Spleen (tissue), 11 donors: ENCODE measurements at regions not wholly inside any gene's neighbourhood (a gene's known extent, or its start where the extent isn't known, plus 50 kb on each side); places are given as distances from the start of the nearest gene placed in this dataset.

Source experiments
- DNase-seq: peaks from one replicate; pipeline ENCODE4 v3.0.0-alpha.2; 2020
- H3K27ac ChIP-seq, 8 donors: fragments of 200-600 bp; sonication (generic) in 7 of 8; 1 replicate in 4 of 8; 2 replicates in 4 of 8; pipeline versions ENCODE4 v1.5.0 to v1.8.0; 2016 to 2021; ENCODE audit warnings: inconsistent platforms in 4 of 8, mild to moderate bottlenecking in 4 of 8, moderate library complexity in 1 of 8
- H3K27me3 ChIP-seq, 7 donors: fragments of 200-600 bp; sonication (generic) in 6 of 7; replicated peaks in 1 of 7; 1 replicate in 4 of 7; 2 replicates in 3 of 7; pipeline versions ENCODE4 v1.5.0 to v1.8.0; 2016 to 2021; ENCODE audit warnings: inconsistent platforms in 3 of 7, mild to moderate bottlenecking in 1 of 7
- H3K36me3 ChIP-seq, 6 donors: fragments of 200-600 bp; sonication (generic) in 5 of 6; 1 replicate in 4 of 6; 2 replicates in 2 of 6; pipeline versions ENCODE4 v1.5.0 to v1.8.0; 2016 to 2021; ENCODE audit warnings: inconsistent platforms in 2 of 6
- H3K4me1 ChIP-seq, 6 donors: fragments of 200-600 bp; sonication (generic) in 5 of 6; 1 replicate in 3 of 6; 2 replicates in 3 of 6; pipeline versions ENCODE4 v1.5.0 to v1.8.0; 2016 to 2021; ENCODE audit warnings: inconsistent platforms in 3 of 6
- H3K4me3 ChIP-seq, 8 donors: fragments of 200-600 bp; sonication (generic) in 7 of 8; 1 replicate in 4 of 8; 2 replicates in 4 of 8; pipeline versions ENCODE4 v1.5.0 to v1.8.0; 2016 to 2021; ENCODE audit warnings: inconsistent platforms in 4 of 8, mild to moderate bottlenecking in 4 of 8, moderate library complexity in 2 of 8
- H3K9me3 ChIP-seq, 8 donors: fragments of 200-600 bp; sonication (generic) in 7 of 8; 1 replicate in 4 of 8; 2 replicates in 4 of 8; pipeline versions ENCODE4 v1.5.0 to v1.8.0; 2016 to 2021; ENCODE audit warnings: inconsistent platforms in 4 of 8
- CTCF ChIP-seq, 11 experiments: fragments of 200-600 bp in 7 of 11; fragments of 450-650 bp in 4 of 11; sonication (generic) in 4 of 11; IDR thresholded peaks in 8 of 11; conservative IDR thresholded peaks in 3 of 11; 1 replicate in 7 of 11; 2 replicates in 4 of 11; pipeline versions ENCODE4 v1.4.0 to v1.8.0; 2016 to 2021; ENCODE audit warnings: antibody characterized with exemption in 11 of 11, inconsistent platforms in 4 of 11, mild to moderate bottlenecking in 1 of 11
- POLR2A ChIP-seq, 3 donors: fragments of 450-650 bp; IDR thresholded peaks; one replicate each; pipeline ENCODE4 v1.5.1; 2017; ENCODE audit warnings: antibody characterized with exemption in 3 of 3, mild to moderate bottlenecking in 1 of 3
- POLR2AphosphoS5 ChIP-seq, 3 donors: sonication (generic); formaldehyde crosslinking; IDR thresholded peaks; one replicate each; pipeline ENCODE4 v1.5.1; 2017; ENCODE audit warnings: antibody characterized with exemption in 3 of 3
- WGBS, 5 donors: extraction: QIAGEN DNeasy Blood & Tissue Kit in 3 of 5; methylation state at CpG; one replicate each; pipeline versions ENCODE4 v1.1.5 to v1.1.7; 2013 to 2018; 5-methylcytosine and 5-hydroxymethylcytosine counted together
- intact Hi-C: fragments of 100-400 bp; cut with DNase I; formaldehyde crosslinking; loops from one replicate; pipeline ENCODE4 v1.15.0; 2023; ENCODE audit warnings: low total_unique reads
- donor health status: healthy with polysubstance abuse.
- donor health status: DM: no; HTN: no; CAD: no; lungs with moderate emphysema.
- donor health status: DM: no; HTN: no; CAD: no.
- donor health status: Bipolar disorder and iron deficiency.
- donor health status: healthy.
- donor health status: DM: no; HTN: no; CAD: no.
- donor health status: DM: yes; HTN: yes; CAD: no.

- no peak overlapping the region for H3K27ac ChIP-seq
- H3K9me3 ChIP-seq, result peaks cover 5 to 35% (median 26%) of the 10 kb centered on the region in 8 donors
- intact Hi-C loops, result no loop called here
- H3K4me1 ChIP-seq, result no peaks in the 10 kb centered on the region
- H3K4me3 ChIP-seq, result no peak overlapping the region
- TF ChIP-seq CTCF (IDR thresholded peaks at IDR 0.05 in 8 of 11, conservative IDR thresholded peaks at IDR 0.05 in 3 of 11), result no peak
- TF ChIP-seq POLR2A (IDR thresholded peaks at IDR 0.05), result no peak
- no peak for TF ChIP-seq POLR2AphosphoS5 (IDR thresholded peaks at IDR 0.05)
- H3K36me3 ChIP-seq, result no peaks in the 10 kb centered on the region
- peaks cover 0 to 16% (median 0%) of the 10 kb centered on the region in 7 donors for H3K27me3 ChIP-seq
- WGBS, 5 donors, result 69 to 79% (median 77%) methylated on average over 8 to 9 of the region's 9 CpGs
- DNase-seq, result no peak
Observed at GRCh38 chr17:72414967-72415853, 294.4 kb downstream of the SOX9 start.

GRCh38 chr17:72416054-72416675 is 295.3 kb downstream of the SOX9 start:
- no peak overlapping the region for H3K27ac ChIP-seq
- no peaks in the 10 kb centered on the region for H3K36me3 ChIP-seq
- no peaks in the 10 kb centered on the region for H3K4me1 ChIP-seq
- H3K27me3 ChIP-seq, result peaks cover 0 to 16% (median 0%) of the 10 kb centered on the region in 7 donors
- DNase-seq, result no peak
- no peak overlapping the region for H3K4me3 ChIP-seq
- intact Hi-C loops, result no loop called here
- WGBS, 5 donors, result 29 to 57% (median 50%) methylated on average over 6 of the region's 6 CpGs
- H3K9me3 ChIP-seq, result peaks cover 5 to 35% (median 26%) of the 10 kb centered on the region in 8 donors
- TF ChIP-seq POLR2A (IDR thresholded peaks at IDR 0.05), result no peak
- no peak for TF ChIP-seq POLR2AphosphoS5 (IDR thresholded peaks at IDR 0.05)
- TF ChIP-seq CTCF (IDR thresholded peaks at IDR 0.05 in 8 of 11, conservative IDR thresholded peaks at IDR 0.05 in 3 of 11), result no peak

GRCh38 chr17:72416905-72417304 is 296.1 kb downstream of the SOX9 start:
- peaks cover 0 to 16% (median 0%) of the 10 kb centered on the region in 7 donors for H3K27me3 ChIP-seq
- no peak for TF ChIP-seq CTCF (IDR thresholded peaks at IDR 0.05 in 8 of 11, conservative IDR thresholded peaks at IDR 0.05 in 3 of 11)
- no peak for TF ChIP-seq POLR2AphosphoS5 (IDR thresholded peaks at IDR 0.05)
- no peak for TF ChIP-seq POLR2A (IDR thresholded peaks at IDR 0.05)
- no peaks in the 10 kb centered on the region for H3K36me3 ChIP-seq
- intact Hi-C loops, result no loop called here
- H3K4me3 ChIP-seq, result no peak overlapping the region
- DNase-seq, result no peak
- H3K4me1 ChIP-seq, result no peaks in the 10 kb centered on the region
- no peak overlapping the region for H3K27ac ChIP-seq
- H3K9me3 ChIP-seq, result peaks cover 5 to 35% (median 26%) of the 10 kb centered on the region in 8 donors

GRCh38 chr17:72417627-72418026 is 296.8 kb downstream of the SOX9 start:
- no peak overlapping the region for H3K4me3 ChIP-seq
- DNase-seq, result no peak
- no peak for TF ChIP-seq POLR2A (IDR thresholded peaks at IDR 0.05)
- no peak for TF ChIP-seq POLR2AphosphoS5 (IDR thresholded peaks at IDR 0.05)
- no peak for TF ChIP-seq CTCF (IDR thresholded peaks at IDR 0.05 in 8 of 11, conservative IDR thresholded peaks at IDR 0.05 in 3 of 11)
- H3K4me1 ChIP-seq, result peaks cover 0 to 3% (median 0%) of the 10 kb centered on the region in 6 donors
- H3K27me3 ChIP-seq, result peaks cover 0 to 16% (median 0%) of the 10 kb centered on the region in 7 donors
- H3K27ac ChIP-seq, result no peak overlapping the region
- peaks cover 5 to 35% (median 26%) of the 10 kb centered on the region in 8 donors for H3K9me3 ChIP-seq
- intact Hi-C loops, result no loop called here
- no peaks in the 10 kb centered on the region for H3K36me3 ChIP-seq
- 77 to 97% (median 88%) methylated on average over 2 of the region's 2 CpGs for WGBS, 5 donors
